Right atrium auricular region (tissue), 2 donors: ENCODE measurements at regions not wholly inside any gene's neighbourhood (a gene's known extent, or its start where the extent isn't known, plus 50 kb on each side); places are given as distances from the start of the nearest gene placed in this dataset.
"Not testable (repeated sequence)": the region's sequence is repeated elsewhere in the genome, so short reads cannot be mapped to it uniquely, and the experiment has no call there.

Experiments
- DNase-seq: peaks from one replicate; pipeline ENCODE4 v3.0.0-alpha.2; 2019; ENCODE audit warnings: low spot score
- H3K27ac ChIP-seq, 2 donors: fragments of 200-600 bp; sonication (generic); 1 replicate in 1 of 2; 2 replicates in 1 of 2; pipeline ENCODE4 v1.5.1; 2016 to 2019
- H3K27me3 ChIP-seq, 2 donors: fragments of 200-600 bp; sonication (generic); one replicate each; pipeline versions ENCODE4 v1.5.1 to v1.6.0; 2017 to 2019
- H3K36me3 ChIP-seq: fragments of 200-600 bp; sonication (generic); one replicate; pipeline ENCODE4 v1.5.1; 2016
- H3K4me1 ChIP-seq, 2 donors: fragments of 200-600 bp; sonication (generic); one replicate each; pipeline versions ENCODE4 v1.5.1 to v1.6.0; 2017 to 2019
- H3K4me3 ChIP-seq, 2 donors: fragments of 200-600 bp; sonication (generic); 1 replicate in 1 of 2; 2 replicates in 1 of 2; pipeline ENCODE4 v1.5.1; 2017 to 2019; ENCODE audit warnings: mild to moderate bottlenecking in 1 of 2, moderate library complexity in 1 of 2
- H3K9me3 ChIP-seq, 2 donors: fragments of 200-600 bp; sonication (generic); one replicate each; pipeline ENCODE4 v1.5.1; 2019
- TF ChIP-seq, protein P1 (sequence below), 2 donors: fragments of 200-600 bp; sonication (generic); IDR thresholded peaks; one replicate each; pipeline ENCODE4 v1.5.1; 2019; ENCODE audit warnings: antibody characterized with exemption in 2 of 2

DNA sequence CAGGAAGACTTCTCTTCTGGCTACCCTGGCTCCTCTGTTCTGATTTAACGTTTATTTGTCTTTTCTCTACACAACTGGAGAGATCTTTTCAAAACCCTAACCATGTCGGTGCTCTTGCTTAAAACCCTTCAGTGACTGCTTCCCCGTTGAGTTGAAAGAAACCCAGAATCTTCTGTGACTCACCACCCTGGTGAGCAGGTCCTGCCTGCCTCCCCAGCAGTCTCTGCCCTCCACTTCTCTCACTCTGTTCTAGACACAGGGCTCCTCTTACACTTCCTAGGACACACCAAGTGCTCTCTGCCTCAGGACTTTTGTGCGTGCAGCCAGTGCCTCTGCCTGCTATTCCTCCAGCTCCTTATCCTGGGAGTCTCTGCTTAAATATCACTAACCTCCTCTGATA lies 131.4 kb downstream of the IER5 start:
- Histone ChIP-seq H3K4me1 (peaks cover 0 to 5% of the 10 kb centered on the region in 2 donors), H3K36me3 (no peaks in the 10 kb centered on the region), H3K9me3 (no peaks in the 10 kb centered on the region), H3K4me3 (no peak overlapping the region), H3K27me3 (no peaks in the 10 kb centered on the region), H3K27ac (no peak overlapping the region)
- peak; percentile 26 for DNase-seq
- TF ChIP-seq, protein P1, sequence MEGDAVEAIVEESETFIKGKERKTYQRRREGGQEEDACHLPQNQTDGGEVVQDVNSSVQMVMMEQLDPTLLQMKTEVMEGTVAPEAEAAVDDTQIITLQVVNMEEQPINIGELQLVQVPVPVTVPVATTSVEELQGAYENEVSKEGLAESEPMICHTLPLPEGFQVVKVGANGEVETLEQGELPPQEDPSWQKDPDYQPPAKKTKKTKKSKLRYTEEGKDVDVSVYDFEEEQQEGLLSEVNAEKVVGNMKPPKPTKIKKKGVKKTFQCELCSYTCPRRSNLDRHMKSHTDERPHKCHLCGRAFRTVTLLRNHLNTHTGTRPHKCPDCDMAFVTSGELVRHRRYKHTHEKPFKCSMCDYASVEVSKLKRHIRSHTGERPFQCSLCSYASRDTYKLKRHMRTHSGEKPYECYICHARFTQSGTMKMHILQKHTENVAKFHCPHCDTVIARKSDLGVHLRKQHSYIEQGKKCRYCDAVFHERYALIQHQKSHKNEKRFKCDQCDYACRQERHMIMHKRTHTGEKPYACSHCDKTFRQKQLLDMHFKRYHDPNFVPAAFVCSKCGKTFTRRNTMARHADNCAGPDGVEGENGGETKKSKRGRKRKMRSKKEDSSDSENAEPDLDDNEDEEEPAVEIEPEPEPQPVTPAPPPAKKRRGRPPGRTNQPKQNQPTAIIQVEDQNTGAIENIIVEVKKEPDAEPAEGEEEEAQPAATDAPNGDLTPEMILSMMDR (IDR thresholded peaks at IDR 0.05), result no peak

DNA sequence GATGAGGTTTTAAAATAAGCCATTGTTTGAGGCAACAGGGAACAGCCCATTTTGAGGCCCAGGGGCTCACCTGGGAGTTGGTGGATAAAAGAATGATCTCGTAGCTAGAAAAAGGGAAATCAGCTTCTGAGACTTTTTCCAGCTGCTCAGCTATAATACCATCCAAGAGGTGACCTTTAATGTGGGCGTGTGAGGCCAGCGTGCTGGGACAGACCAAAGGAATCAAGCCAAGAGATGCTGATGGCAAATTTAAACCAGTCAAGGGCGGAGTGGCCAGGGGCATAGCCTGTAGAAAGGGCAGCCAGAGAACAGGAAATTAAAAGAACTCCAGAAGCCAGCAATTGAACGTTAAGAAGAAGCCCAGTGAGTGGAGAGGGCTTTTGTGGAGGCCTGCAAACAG lies 132.6 kb downstream of the IER5 start:
- peak; percentile 16 for DNase-seq
- Histone ChIP-seq H3K4me1 (peaks cover 0 to 5% of the 10 kb centered on the region in 2 donors), H3K36me3 (no peaks in the 10 kb centered on the region), H3K27ac (no peak overlapping the region), H3K9me3 (no peaks in the 10 kb centered on the region), H3K27me3 (no peaks in the 10 kb centered on the region), H3K4me3 (no peak overlapping the region)
- TF ChIP-seq, protein P1 (IDR thresholded peaks at IDR 0.05), result no peak

- TF ChIP-seq, protein P1 (IDR thresholded peaks at IDR 0.05), result no peak
- H3K4me3 ChIP-seq, result no peak overlapping the region
- H3K27ac ChIP-seq, result no peak overlapping the region
- H3K9me3 ChIP-seq, result no peaks in the 10 kb centered on the region
- H3K4me1 ChIP-seq, result peaks cover 0 to 5% of the 10 kb centered on the region in 2 donors
- no peaks in the 10 kb centered on the region for H3K36me3 ChIP-seq
- H3K27me3 ChIP-seq, result no peaks in the 10 kb centered on the region
- DNase-seq, result no peak
Measured at GRCh38 chr1:181222972-181223505, 134.5 kb downstream of the IER5 start.

DNA sequence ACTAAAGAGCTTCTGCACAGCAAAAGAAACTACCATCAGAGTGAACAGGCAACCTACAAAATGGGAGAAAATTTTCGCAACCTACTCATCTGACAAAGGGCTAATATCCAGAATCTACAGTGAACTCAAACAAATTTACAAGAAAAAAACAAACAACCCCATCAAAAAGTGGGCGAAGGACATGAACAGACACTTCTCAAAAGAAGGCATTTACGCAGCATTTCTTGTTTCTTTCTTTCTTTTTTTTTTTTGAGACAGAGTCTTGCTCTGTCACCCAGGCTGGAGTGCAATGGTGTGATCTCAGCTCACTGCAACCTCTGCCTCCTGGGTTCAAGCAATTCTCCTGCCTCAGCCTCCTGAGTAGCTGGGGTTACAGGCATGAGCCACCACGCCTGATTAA lies 138.2 kb downstream of the IER5 start:
- not testable (repeated sequence) for H3K27ac ChIP-seq, H3K4me1 ChIP-seq, H3K4me3 ChIP-seq, DNase-seq, H3K27me3 ChIP-seq, H3K36me3 ChIP-seq, H3K9me3 ChIP-seq

- Histone ChIP-seq H3K27me3 (no peaks in the 10 kb centered on the region), H3K9me3 (no peaks in the 10 kb centered on the region), H3K4me3 (no peak overlapping the region), H3K4me1 (no peaks in the 10 kb centered on the region), H3K36me3 (no peaks in the 10 kb centered on the region), H3K27ac (no peak overlapping the region)
- TF ChIP-seq, protein P1 (IDR thresholded peaks at IDR 0.05), result no peak
- no peak for DNase-seq
Measured at GRCh38 chr1:181239086-181239485, 150.6 kb downstream of the IER5 start.

GRCh38 chr1:181246320-181246719 lies 157.8 kb downstream of the IER5 start:
- not testable (repeated sequence) for H3K9me3 ChIP-seq, DNase-seq, H3K36me3 ChIP-seq, H3K4me1 ChIP-seq, H3K27me3 ChIP-seq, H3K4me3 ChIP-seq, H3K27ac ChIP-seq

DNA sequence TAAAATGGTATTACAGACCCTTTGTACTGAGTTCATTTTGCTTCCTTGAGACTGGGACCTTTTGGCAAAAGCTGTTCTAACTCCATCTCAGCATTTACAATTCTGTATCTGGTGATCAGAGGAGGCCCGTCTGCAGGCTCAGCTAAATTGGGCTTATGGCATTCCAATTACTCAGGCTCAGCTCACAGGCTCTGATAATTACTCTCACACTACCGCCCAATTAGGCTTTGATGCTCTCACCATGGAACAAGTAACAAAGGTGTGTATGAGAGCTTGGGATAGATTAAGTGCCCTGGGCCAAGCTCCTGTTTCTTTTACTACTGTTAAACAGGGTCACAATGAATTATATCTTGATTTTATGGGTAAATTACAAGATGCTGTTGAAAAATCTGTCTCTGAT lies 159.9 kb downstream of the IER5 start:
- not testable (repeated sequence) for H3K27ac ChIP-seq, DNase-seq, H3K4me1 ChIP-seq, H3K36me3 ChIP-seq, H3K9me3 ChIP-seq, H3K4me3 ChIP-seq, H3K27me3 ChIP-seq
